K562 (cell line): ENCODE measurements at regions not wholly inside any gene's neighbourhood (a gene's known extent, or its start where the extent isn't known, plus 50 kb on each side); places are given as distances from the start of the nearest gene placed in this dataset.

Experiments used
- ATAC-seq: fragments of 200-7000 bp; cut with Tn5 transposase; 3 replicates; pipeline ENCODE4 v1.9.1; 2020; ENCODE audit warnings: moderate library complexity
- BruUV-seq: library from RNA; stranded (reverse); fragments of 400-500 nt; replicated peaks from 2 replicates; lab custom pipeline; 2021; lab: Mats Ljungman, UMichigan
- CTCF ChIA-PET: fragments of 300-600 bp; formaldehyde crosslinking; extraction: SDS; loops from one replicate; lab custom pipeline; 2021; ENCODE audit warnings: low intra/inter-chr PET ratio; lab: Yijun Ruan, JAX
- POLR2A ChIA-PET: fragments of 300-600, 350-650 bp; sonication (Branson Sonifier 250); formaldehyde crosslinking; extraction: SDS; loops from one replicate; lab custom pipeline; 2021; ENCODE audit warnings: antibody characterized with exemption, inconsistent platforms; lab: Yijun Ruan, JAX
- DNase-seq, 4 experiments: peaks; one replicate each; pipeline versions ENCODE4 v3.0.0 to v3.0.0-alpha.2; 2011 to 2018; ENCODE audit warnings: low spot score in 3 of 4, mixed read lengths in 3 of 4; ENCODE audit errors: extremely low read depth in 1 of 4
- FAIRE-seq: peaks from 2 replicates; lab custom pipeline; 2011; peaks lifted over from hg19 to GRCh38; lab: Jason Lieb, UNC
- H2AFZ ChIP-seq: 2 replicates; pipeline ENCODE4 v1.6.0; 2011; ENCODE audit warnings: low read depth, low read length, control low read depth, inconsistent platforms
- H3K27ac ChIP-seq: fragments of 200-600 bp; 3 replicates; pipeline ENCODE4 v1.8.0; 2011; ENCODE audit warnings: low read depth, mild to moderate bottlenecking, control low read depth, inconsistent platforms, low read length, moderate library complexity, mixed read lengths; ENCODE audit errors: extremely low read depth
- H3K27me3 ChIP-seq, 2 experiments: fragments of 300-600 bp in 1 of 2; 2 replicates in 1 of 2; 3 replicates in 1 of 2; pipeline versions ENCODE4 v1.6.0 to v1.8.0; 2011; ENCODE audit warnings: inconsistent platforms in 2 of 2, low read length in 2 of 2, mild to moderate bottlenecking in 1 of 2, mixed read lengths in 1 of 2, moderate library complexity in 1 of 2; ENCODE audit not compliant: control insufficient read depth in 2 of 2, insufficient read depth in 2 of 2
- H3K36me3 ChIP-seq: fragments of 300-600 bp; 3 replicates; pipeline ENCODE4 v1.8.0; 2011; ENCODE audit warnings: mild to moderate bottlenecking, low read length, inconsistent platforms; ENCODE audit not compliant: control insufficient read depth, insufficient read depth
- H3K4me1 ChIP-seq, 2 experiments: fragments of 200-600 bp in 1 of 2; replicated peaks in 1 of 2; 2 replicates in 1 of 2; 3 replicates in 1 of 2; pipeline versions ENCODE4 v1.5.1 to v1.8.0; 2011; ENCODE audit warnings: inconsistent platforms in 2 of 2, low read length in 2 of 2, mild to moderate bottlenecking in 1 of 2, mixed read lengths in 1 of 2, moderate library complexity in 1 of 2; ENCODE audit not compliant: control insufficient read depth in 2 of 2, insufficient read depth in 2 of 2
- H3K4me2 ChIP-seq: 2 replicates; pipeline ENCODE4 v1.6.1; 2011; ENCODE audit warnings: low read length, control low read depth, inconsistent platforms, mixed read lengths; ENCODE audit not compliant: insufficient read depth
- H3K4me3 ChIP-seq: fragments of 200-600 bp; sonication (generic), shearing (Covaris generic); 2 replicates; pipeline ENCODE4 v1.5.1; 2016; ENCODE audit warnings: control low read depth, inconsistent platforms
- H3K79me2 ChIP-seq: fragments of 200-600 bp; 3 replicates; pipeline ENCODE4 v1.8.0; 2011; ENCODE audit warnings: low read length, inconsistent platforms; ENCODE audit not compliant: control insufficient read depth, insufficient read depth
- H3K9ac ChIP-seq, 2 experiments: 2 replicates each; pipeline versions ENCODE4 v1.6.0 to v1.6.1; 2011; ENCODE audit warnings: low read depth in 2 of 2, low read length in 2 of 2, control low read depth in 1 of 2, inconsistent platforms in 1 of 2, mild to moderate bottlenecking in 1 of 2, mixed read lengths in 1 of 2; ENCODE audit not compliant: insufficient read depth in 1 of 2
- H3K9me1 ChIP-seq: one replicate; pipeline ENCODE4 v1.6.0; 2011; ENCODE audit warnings: inconsistent platforms, mild to moderate bottlenecking, low read length, moderate library complexity; ENCODE audit not compliant: control insufficient read depth, insufficient read depth
- H3K9me3 ChIP-seq: replicated peaks from 2 replicates; pipeline ENCODE4 v1.5.1; 2011; ENCODE audit warnings: low read depth, low read length, inconsistent platforms; ENCODE audit not compliant: control insufficient read depth, insufficient read depth
- H4K20me1 ChIP-seq: replicated peaks from 2 replicates; pipeline ENCODE4 v1.6.1; 2011; ENCODE audit warnings: low read length, inconsistent platforms, mixed read lengths; ENCODE audit not compliant: control insufficient read depth, insufficient read depth
- CREB5 ChIP-seq: fragments of 250-450 bp; sonication (Bioruptor Pico); IDR thresholded peaks from 2 replicates; pipeline ENCODE4 v1.5.0; 2020; ENCODE audit warnings: mild to moderate bottlenecking
- GTF2A2 ChIP-seq: IDR thresholded peaks from 2 replicates; pipeline ENCODE4 v1.6.1; 2016; ENCODE audit warnings: mild to moderate bottlenecking, missing genetic modification characterization, missing compliant biosample characterization
- HDAC1 ChIP-seq, 2 experiments: fragments of 450-650 bp; IDR thresholded peaks; 2 replicates each; pipeline ENCODE4 v1.6.1; 2016 to 2017; ENCODE audit warnings: inconsistent platforms in 1 of 2, mild to moderate bottlenecking in 1 of 2, moderate library complexity in 1 of 2
- HNRNPK ChIP-seq: fragments of 200-400 bp; formaldehyde crosslinking; IDR thresholded peaks from one replicate; pipeline ENCODE4 v1.6.1; 2018; ENCODE audit warnings: mild to moderate bottlenecking, low read depth, low read length; ENCODE audit not compliant: poor library complexity, severe bottlenecking
- LCOR ChIP-seq: sonication (generic); formaldehyde crosslinking; IDR thresholded peaks from 2 replicates; pipeline ENCODE4 v1.8.0; 2022; ENCODE audit warnings: mild to moderate bottlenecking, missing genetic modification reagents
- NELFE ChIP-seq: IDR thresholded peaks from 2 replicates; pipeline ENCODE4 v1.6.1; 2011; ENCODE audit warnings: mild to moderate bottlenecking; ENCODE audit not compliant: insufficient read depth, insufficient read length
- NR4A1 ChIP-seq, 2 experiments: fragments of 250-450 bp in 1 of 2; fragments of 450-650 bp in 1 of 2; sonication (Bioruptor Pico) in 1 of 2; IDR thresholded peaks; 2 replicates each; pipeline versions ENCODE4 v1.4.0 to v1.6.1; 2016 to 2020; ENCODE audit warnings: mild to moderate bottlenecking in 2 of 2, missing compliant biosample characterization in 1 of 2, missing genetic modification characterization in 1 of 2, moderate library complexity in 1 of 2
- NRF1 ChIP-seq, 2 experiments: fragments of 450-650 bp; IDR thresholded peaks in 1 of 2; conservative IDR thresholded peaks in 1 of 2; 2 replicates each; pipeline ENCODE4 v1.6.1; 2014; ENCODE audit warnings: mild to moderate bottlenecking in 2 of 2
- PURB ChIP-seq: sonication (generic); formaldehyde crosslinking; IDR thresholded peaks from 2 replicates; pipeline ENCODE4 v1.9.0; 2021; ENCODE audit warnings: low read depth, mild to moderate bottlenecking, missing genetic modification reagents
- RBM14 ChIP-seq: fragments of 200-400 bp; formaldehyde crosslinking; IDR thresholded peaks from 2 replicates; pipeline ENCODE4 v1.6.1; 2018; ENCODE audit warnings: low read depth, mild to moderate bottlenecking, low read length, moderate library complexity, borderline replicate concordance; ENCODE audit not compliant: insufficient read depth
- ZKSCAN1 ChIP-seq: fragments of 150-350 bp; IDR thresholded peaks from 2 replicates; pipeline ENCODE4 v1.6.1; 2016; ENCODE audit warnings: low read depth, low read length
- ZNF3 ChIP-seq: fragments of 250-450 bp; sonication (Bioruptor Pico); IDR thresholded peaks from 2 replicates; pipeline ENCODE4 v1.5.0; 2021; ENCODE audit warnings: mild to moderate bottlenecking, moderate library complexity
- ZSCAN32 ChIP-seq: fragments of 450-650 bp; formaldehyde crosslinking; IDR thresholded peaks from 2 replicates; pipeline ENCODE4 v1.4.0; 2020; ENCODE audit warnings: mild to moderate bottlenecking, moderate library complexity
- WGBS: fragments of 100-300 bp; shearing (Covaris generic); methylation state at CpG from one replicate; pipeline ENCODE4 v1.1.6; 2016; ENCODE audit warnings: low coverage, mixed read lengths; ENCODE audit not compliant: insufficient coverage; ENCODE audit errors: missing lambda C conversion rate; 5-methylcytosine and 5-hydroxymethylcytosine counted together
- in situ Hi-C: fragments of 300-500 bp; cut with MboI; formaldehyde crosslinking; loops from 4 replicates; pipeline ENCODE4 v1.15.0; 2018; ENCODE audit warnings: inconsistent platforms, mixed read lengths
- intact Hi-C: fragments of 100-400 bp; cut with micrococcal nuclease; formaldehyde crosslinking; loops from 2 replicates; pipeline ENCODE4 v1.14.2; 2022

- CTCF ChIA-PET, result no interaction called here
- POLR2A ChIA-PET, result no interaction called here
- no peak for FAIRE-seq
Observed at GRCh38 chr12:83933615-83934014, 979.0 kb downstream of the SLC6A15 start.

GRCh38 chr12:83932011-83932410 lies 980.6 kb downstream of the SLC6A15 start:
- H3K79me2 ChIP-seq, result no peaks in the 10 kb centered on the region
- no TSS peak for BruUV-seq
- no peak overlapping the region for H2AFZ ChIP-seq
- FAIRE-seq (no peak), DNase-seq (no peak), ATAC-seq (no peak)
- POLR2A ChIA-PET, result no interaction called here
- intact Hi-C loops, result no loop called here
- no peaks in the 10 kb centered on the region for H3K9me3 ChIP-seq
- H3K27me3 ChIP-seq, result no peaks in the 10 kb centered on the region
- CTCF ChIA-PET, result no interaction called here
- WGBS, result 0% methylated on average over 4 of the region's 4 CpGs
- no peaks in the 10 kb centered on the region for H3K36me3 ChIP-seq
- no peak overlapping the region for H3K4me2 ChIP-seq
- no peaks in the 10 kb centered on the region for H3K4me1 ChIP-seq
- H3K4me3 ChIP-seq, result no peak overlapping the region
- in situ Hi-C loops, result no loop called here
- H3K27ac ChIP-seq, result no peak overlapping the region
- H3K9ac ChIP-seq, result no peak overlapping the region
- H4K20me1 ChIP-seq, result no peaks in the 10 kb centered on the region
- no peaks in the 10 kb centered on the region for H3K9me1 ChIP-seq
- TF ChIP-seq NR4A1 (CRISPR knock-in tag; IDR thresholded peaks at IDR 0.05) (no peak), NR4A1 (tag; IDR thresholded peaks at IDR 0.05) (no peak), NELFE (no peak), ZNF3 (CRISPR knock-in tag) (no peak), NRF1 (conservative IDR thresholded peaks at IDR 0.05 in 1 of 2, IDR thresholded peaks at IDR 0.05 in 1 of 2) (no peak), CREB5 (CRISPR knock-in tag) (no peak), LCOR (CRISPR knock-in tag) (no peak)

More at GRCh38 chr12:83933615-83934014, 979.0 kb downstream of the SLC6A15 start:
- no peak overlapping the region for H2AFZ ChIP-seq
- ATAC-seq (no peak), DNase-seq (no peak)
- no peaks in the 10 kb centered on the region for H4K20me1 ChIP-seq
- no peaks in the 10 kb centered on the region for H3K9me3 ChIP-seq
- H3K27ac ChIP-seq, result no peak overlapping the region
- in situ Hi-C loops, result no loop called here
- intact Hi-C loops, result no loop called here
- H3K9me1 ChIP-seq, result no peaks in the 10 kb centered on the region
- BruUV-seq, result no TSS peak
- no peaks in the 10 kb centered on the region for H3K36me3 ChIP-seq
- no peaks in the 10 kb centered on the region for H3K79me2 ChIP-seq
- no peak overlapping the region for H3K9ac ChIP-seq
- TF ChIP-seq GTF2A2 (tag) (no peak), PURB (no peak), HNRNPK (no peak), HDAC1 (IDR thresholded peaks at IDR 0.05) (no peak), ZSCAN32 (CRISPR knock-in tag) (no peak), RBM14 (no peak), ZKSCAN1 (no peak)
- no peak overlapping the region for H3K4me3 ChIP-seq
- H3K4me2 ChIP-seq, result no peak overlapping the region
- H3K4me1 ChIP-seq, result no peaks in the 10 kb centered on the region
- no peaks in the 10 kb centered on the region for H3K27me3 ChIP-seq
